ENCODE measurements at regions not wholly inside any gene's neighbourhood (a gene's known extent, or its start where the extent isn't known, plus 50 kb on each side); places are given as distances from the start of the nearest gene placed in this dataset.

- TF ChIP-seq POLR2A (IDR thresholded peaks at IDR 0.05) (no peak), CTCF (IDR thresholded peaks at IDR 0.05) (no peak), POLR2AphosphoS5 (IDR thresholded peaks at IDR 0.05) (no peak), EP300 (IDR thresholded peaks at IDR 0.05) (no peak)
These were observed 255.1 kb upstream of the JAG1 start for GRCh38 chr20:10928841-10929421.
